Calu3 (cell line): ENCODE measurements at regions not wholly inside any gene's neighbourhood (a gene's known extent, or its start where the extent isn't known, plus 50 kb on each side); places are given as distances from the start of the nearest gene placed in this dataset.

ENCODE experiments used
- BruUV-seq: library from RNA; stranded (reverse); fragments of 400-500 nt; replicated peaks from 2 replicates; lab custom pipeline; 2021; lab: Mats Ljungman, UMichigan
- CTCF ChIA-PET: fragments of 300-600 bp; sonication (Branson Sonifier 250); formaldehyde crosslinking; loops from one replicate; lab custom pipeline; 2022; ENCODE audit warnings: antibody characterized with exemption; lab: Charles Lee
- DNase-seq: peaks from one replicate; pipeline ENCODE4 v3.0.0; 2022
- H3K27ac Mint-ChIP-seq: one replicate; pipeline ENCODE4 v1.8.0; 2022; ENCODE audit warnings: mixed read lengths; ENCODE audit not compliant: unreplicated experiment
- H3K27me3 Mint-ChIP-seq: one replicate; pipeline ENCODE4 v1.8.0; 2022; ENCODE audit warnings: mixed read lengths; ENCODE audit not compliant: unreplicated experiment
- H3K36me3 Mint-ChIP-seq: one replicate; pipeline ENCODE4 v1.8.0; 2022; ENCODE audit warnings: mild to moderate bottlenecking, moderate library complexity, mixed read lengths; ENCODE audit not compliant: insufficient read depth, unreplicated experiment
- H3K4me1 Mint-ChIP-seq: one replicate; pipeline ENCODE4 v1.8.0; 2022; ENCODE audit warnings: mild to moderate bottlenecking, low read depth, mixed read lengths; ENCODE audit not compliant: unreplicated experiment
- H3K4me3 Mint-ChIP-seq: one replicate; pipeline ENCODE4 v1.8.0; 2022; ENCODE audit warnings: mild to moderate bottlenecking, low read depth, moderate library complexity, mixed read lengths; ENCODE audit not compliant: unreplicated experiment
- H3K9me3 Mint-ChIP-seq: one replicate; pipeline ENCODE4 v1.8.0; 2022; ENCODE audit warnings: low read depth, mixed read lengths; ENCODE audit not compliant: unreplicated experiment
- intact Hi-C: fragments of 100-400 bp; cut with micrococcal nuclease; formaldehyde crosslinking; loops from one replicate; pipeline ENCODE4 v1.10.0; 2022; ENCODE audit not compliant: unreplicated experiment
- TF ChIP-seq, protein P1 (sequence below): fragments of 200-600 bp; IDR thresholded peaks from one replicate; pipeline ENCODE4 v1.8.0; 2022; ENCODE audit warnings: antibody characterized with exemption; ENCODE audit not compliant: unreplicated experiment

DNA sequence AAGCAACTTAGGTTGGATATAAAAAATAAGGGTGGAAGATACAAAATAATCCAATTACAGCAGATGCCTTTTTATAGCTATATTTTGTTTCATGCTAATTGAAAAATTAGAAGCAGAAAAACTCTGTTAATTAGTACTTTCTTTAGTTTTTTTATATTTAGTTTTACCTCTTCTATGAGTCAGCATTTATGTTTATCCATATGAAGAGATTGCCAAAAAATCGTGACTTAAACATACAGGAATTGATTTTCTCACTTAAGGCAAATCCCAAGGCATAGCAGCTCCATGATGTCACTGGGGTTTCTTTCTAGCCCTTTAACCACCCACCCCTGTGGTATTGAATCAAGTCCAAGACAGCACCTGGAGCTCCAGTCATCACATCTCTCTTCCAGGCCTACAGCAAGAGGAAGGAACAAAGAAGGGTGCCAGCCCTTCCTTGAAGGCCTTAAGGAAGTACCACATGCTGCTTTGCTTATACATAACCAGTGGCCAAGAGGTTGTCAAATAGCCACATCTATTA is 365.8 kb upstream of the TENM3 start:
- CTCF ChIA-PET: no interaction called here
- no peak overlapping the region for H3K27ac Mint-ChIP-seq

GRCh38 chr4:181890031-181890430 is 353.2 kb upstream of the TENM3 start:
- H3K9me3 Mint-ChIP-seq: no peaks in the 10 kb centered on the region
- no peak overlapping the region for H3K27ac Mint-ChIP-seq
- no peak for DNase-seq
- intact Hi-C loops: no loop called here
- CTCF ChIA-PET: no interaction called here
- H3K36me3 Mint-ChIP-seq: no peaks in the 10 kb centered on the region
- no peaks in the 10 kb centered on the region for H3K4me1 Mint-ChIP-seq
- BruUV-seq: no TSS peak
- H3K27me3 Mint-ChIP-seq: no peaks in the 10 kb centered on the region
- TF ChIP-seq, protein P1, sequence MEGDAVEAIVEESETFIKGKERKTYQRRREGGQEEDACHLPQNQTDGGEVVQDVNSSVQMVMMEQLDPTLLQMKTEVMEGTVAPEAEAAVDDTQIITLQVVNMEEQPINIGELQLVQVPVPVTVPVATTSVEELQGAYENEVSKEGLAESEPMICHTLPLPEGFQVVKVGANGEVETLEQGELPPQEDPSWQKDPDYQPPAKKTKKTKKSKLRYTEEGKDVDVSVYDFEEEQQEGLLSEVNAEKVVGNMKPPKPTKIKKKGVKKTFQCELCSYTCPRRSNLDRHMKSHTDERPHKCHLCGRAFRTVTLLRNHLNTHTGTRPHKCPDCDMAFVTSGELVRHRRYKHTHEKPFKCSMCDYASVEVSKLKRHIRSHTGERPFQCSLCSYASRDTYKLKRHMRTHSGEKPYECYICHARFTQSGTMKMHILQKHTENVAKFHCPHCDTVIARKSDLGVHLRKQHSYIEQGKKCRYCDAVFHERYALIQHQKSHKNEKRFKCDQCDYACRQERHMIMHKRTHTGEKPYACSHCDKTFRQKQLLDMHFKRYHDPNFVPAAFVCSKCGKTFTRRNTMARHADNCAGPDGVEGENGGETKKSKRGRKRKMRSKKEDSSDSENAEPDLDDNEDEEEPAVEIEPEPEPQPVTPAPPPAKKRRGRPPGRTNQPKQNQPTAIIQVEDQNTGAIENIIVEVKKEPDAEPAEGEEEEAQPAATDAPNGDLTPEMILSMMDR: no peak
- H3K4me3 Mint-ChIP-seq: no peak overlapping the region

More for the DNA sequence above, 365.8 kb upstream of the TENM3 start:
- no peaks in the 10 kb centered on the region for H3K9me3 Mint-ChIP-seq
- TF ChIP-seq, protein P1: no peak
- no peaks in the 10 kb centered on the region for H3K27me3 Mint-ChIP-seq
- BruUV-seq: no TSS peak
- intact Hi-C loops: no loop called here
- no peaks in the 10 kb centered on the region for H3K4me1 Mint-ChIP-seq
- no peak overlapping the region for H3K4me3 Mint-ChIP-seq
- peak; percentile 22 for DNase-seq
- H3K36me3 Mint-ChIP-seq: no peaks in the 10 kb centered on the region

DNA sequence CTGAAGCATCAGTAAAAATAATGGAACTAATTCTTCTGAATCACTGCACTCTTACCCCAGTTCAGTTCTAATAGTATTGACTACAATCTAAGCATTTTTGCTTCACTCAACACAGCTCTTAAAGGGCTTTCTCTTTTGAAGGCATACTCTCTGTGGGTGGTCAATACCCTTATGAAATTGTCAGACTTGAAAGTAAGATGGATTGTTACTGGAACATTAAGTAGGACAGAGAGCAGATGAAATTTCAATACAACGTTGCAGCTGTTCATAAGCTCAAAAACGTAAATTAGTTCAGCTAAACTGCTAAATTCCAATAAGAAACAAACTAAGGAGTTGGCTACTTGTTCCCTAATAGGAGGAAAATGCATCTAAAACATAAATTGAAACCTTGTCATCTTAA is 352.3 kb upstream of the TENM3 start:
- Mint-ChIP-seq H3K4me3 (no peak overlapping the region), H3K9me3 (no peaks in the 10 kb centered on the region), H3K36me3 (no peaks in the 10 kb centered on the region), H3K4me1 (no peaks in the 10 kb centered on the region), H3K27me3 (no peaks in the 10 kb centered on the region), H3K27ac (no peak overlapping the region)
- TF ChIP-seq, protein P1: no peak
- BruUV-seq: no TSS peak
- DNase-seq: no peak
- CTCF ChIA-PET: no interaction called here
- intact Hi-C loops: no loop called here

- Mint-ChIP-seq H3K4me3 (no peak overlapping the region), H3K36me3 (no peaks in the 10 kb centered on the region), H3K27ac (no peak overlapping the region), H3K4me1 (no peaks in the 10 kb centered on the region), H3K27me3 (no peaks in the 10 kb centered on the region), H3K9me3 (no peaks in the 10 kb centered on the region)
- no TSS peak for BruUV-seq
- no peak for DNase-seq
- CTCF ChIA-PET: no interaction called here
- intact Hi-C loops: no loop called here
- TF ChIP-seq, protein P1: no peak
These were observed 346.6 kb upstream of the TENM3 start for GRCh38 chr4:181896614-181897013.
